ENCODE measurements at regions not wholly inside any gene's neighbourhood (a gene's known extent, or its start where the extent isn't known, plus 50 kb on each side); places are given as distances from the start of the nearest gene placed in this dataset.

GRCh38 chr18:51438797-51439350 is 241.4 kb upstream of the MEX3C start:
- H3K27me3 ChIP-seq (ENCODE audit: insufficient read depth, poor library complexity, severe bottlenecking), result peaks cover 28% of the 10 kb centered on the region
- DNase-seq (ENCODE audit: low read depth in 1 of 2, low spot score in 1 of 2), result no peak
- TF ChIP-seq REST (IDR thresholded peaks at IDR 0.05; ENCODE audit: insufficient replicate concordance, low read depth), result no peak
- no peak for TF ChIP-seq POLR2AphosphoS5 (IDR thresholded peaks at IDR 0.05; ENCODE audit: low read depth)
- no peak for TF ChIP-seq GABPA (IDR thresholded peaks at IDR 0.05; ENCODE audit: low read depth)
- no peak for TF ChIP-seq SPI1 (IDR thresholded peaks at IDR 0.05; ENCODE audit: borderline replicate concordance, low read depth)
- no peak for TF ChIP-seq CTCF (IDR thresholded peaks at IDR 0.05; ENCODE audit: insufficient read depth, low read length)
- no peak overlapping the region for H3K27ac ChIP-seq (replicated peaks)
- H3K4me3 ChIP-seq (replicated peaks; ENCODE audit: insufficient read depth, low read length), result no peak overlapping the region

GRCh38 chr18:51442012-51442411 is 244.5 kb upstream of the MEX3C start:
- no peak overlapping the region for H3K27ac ChIP-seq (replicated peaks)
- DNase-seq (ENCODE audit: low read depth in 1 of 2, low spot score in 1 of 2), result no peak
- TF ChIP-seq SPI1 (IDR thresholded peaks at IDR 0.05; ENCODE audit: borderline replicate concordance, low read depth) (no peak), CTCF (IDR thresholded peaks at IDR 0.05; ENCODE audit: insufficient read depth, low read length) (no peak), GABPA (IDR thresholded peaks at IDR 0.05; ENCODE audit: low read depth) (no peak), POLR2AphosphoS5 (IDR thresholded peaks at IDR 0.05; ENCODE audit: low read depth) (no peak), REST (IDR thresholded peaks at IDR 0.05; ENCODE audit: insufficient replicate concordance, low read depth) (no peak)

GRCh38 chr18:51446571-51447210 is 249.2 kb upstream of the MEX3C start:
- Histone ChIP-seq H3K4me3 (replicated peaks; ENCODE audit: insufficient read depth, low read length) (no peak overlapping the region), H3K27me3 (ENCODE audit: insufficient read depth, poor library complexity, severe bottlenecking) (peaks cover 12% of the 10 kb centered on the region), H3K27ac (replicated peaks) (no peak overlapping the region)
- TF ChIP-seq GABPA (IDR thresholded peaks at IDR 0.05; ENCODE audit: low read depth) (no peak), SPI1 (IDR thresholded peaks at IDR 0.05; ENCODE audit: borderline replicate concordance, low read depth) (no peak), REST (IDR thresholded peaks at IDR 0.05; ENCODE audit: insufficient replicate concordance, low read depth) (no peak), CTCF (IDR thresholded peaks at IDR 0.05; ENCODE audit: insufficient read depth, low read length) (no peak), POLR2AphosphoS5 (IDR thresholded peaks at IDR 0.05; ENCODE audit: low read depth) (no peak)
- DNase-seq (ENCODE audit: low read depth in 1 of 2, low spot score in 1 of 2), result no peak

More at GRCh38 chr18:51442012-51442411, 244.5 kb upstream of the MEX3C start:
- H3K4me3 ChIP-seq (replicated peaks; ENCODE audit: insufficient read depth, low read length), result no peak overlapping the region
- peaks cover 35% of the 10 kb centered on the region for H3K27me3 ChIP-seq (ENCODE audit: insufficient read depth, poor library complexity, severe bottlenecking)

Measured in HL-60 (cell line).